HEK293T (cell line): ENCODE measurements at regions not wholly inside any gene's neighbourhood (a gene's known extent, or its start where the extent isn't known, plus 50 kb on each side); places are given as distances from the start of the nearest gene placed in this dataset.

Source experiments
- ARNT ChIP-seq: fragments of 450-650 bp; IDR thresholded peaks from 2 replicates; pipeline ENCODE4 v1.6.1; 2017; ENCODE audit warnings: mild to moderate bottlenecking
- BHLHE40 ChIP-seq: fragments of 450-650 bp; IDR thresholded peaks from 2 replicates; pipeline ENCODE4 v1.6.1; 2016; ENCODE audit warnings: mild to moderate bottlenecking, moderate library complexity, borderline replicate concordance
- CTBP1 ChIP-seq: fragments of 450-650 bp; IDR thresholded peaks from 2 replicates; pipeline ENCODE4 v1.6.1; 2016; ENCODE audit warnings: borderline replicate concordance
- ELF4 ChIP-seq: fragments of 450-650 bp; IDR thresholded peaks from 2 replicates; pipeline ENCODE4 v1.6.1; 2017; ENCODE audit warnings: antibody characterized with exemption
- FOXM1 ChIP-seq: fragments of 450-650 bp; IDR thresholded peaks from 2 replicates; pipeline ENCODE4 v1.6.1; 2017; ENCODE audit warnings: mild to moderate bottlenecking, borderline replicate concordance
- LEF1 ChIP-seq: fragments of 450-650 bp; IDR thresholded peaks from 2 replicates; pipeline ENCODE4 v1.6.1; 2017; ENCODE audit warnings: mild to moderate bottlenecking, borderline replicate concordance
- NFRKB ChIP-seq: fragments of 450-650 bp; IDR thresholded peaks from 2 replicates; pipeline ENCODE4 v1.6.1; 2016; ENCODE audit warnings: mild to moderate bottlenecking, moderate library complexity
- SP1 ChIP-seq: fragments of 450-650 bp; IDR thresholded peaks from 2 replicates; pipeline ENCODE4 v1.6.1; 2017

DNA sequence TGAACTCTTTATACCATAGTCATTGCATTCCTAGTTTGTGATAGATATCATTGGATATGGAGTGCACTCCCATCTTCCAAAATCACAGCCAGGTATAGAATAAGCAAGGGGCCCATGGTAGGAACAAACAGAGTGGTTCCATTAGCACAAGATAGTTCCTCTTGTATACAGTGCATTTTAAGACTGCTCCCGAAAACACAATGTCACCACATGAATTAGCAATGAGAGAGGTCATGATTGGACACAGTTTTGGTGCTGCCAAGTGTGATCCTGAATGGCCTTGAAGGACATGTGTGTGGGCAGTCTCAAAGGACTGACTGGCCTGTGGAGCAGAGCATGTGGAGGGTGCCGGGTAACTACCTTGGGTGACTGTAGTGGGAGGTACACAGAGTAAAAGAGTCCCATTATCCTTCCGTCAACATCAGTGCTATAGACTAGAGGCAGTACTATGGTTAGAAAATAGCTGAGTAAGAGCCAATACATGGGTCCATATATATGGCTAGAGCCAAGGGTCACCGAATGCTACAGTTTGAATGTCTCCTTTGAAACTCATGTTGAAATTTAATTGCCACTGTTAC is 549.9 kb downstream of the DSC3 start:
- TF ChIP-seq FOXM1 (no peak), ARNT (no peak), LEF1 (no peak), CTBP1 (no peak), ELF4 (no peak), NFRKB (no peak), SP1 (no peak), BHLHE40 (no peak)
